Astrocyte of the spinal cord (primary cell): ENCODE measurements at regions not wholly inside any gene's neighbourhood (a gene's known extent, or its start where the extent isn't known, plus 50 kb on each side); places are given as distances from the start of the nearest gene placed in this dataset.

Experiments
- DNase-seq: peaks from one replicate; pipeline ENCODE4 v3.0.0; 2011; ENCODE audit warnings: low read depth, low spot score
- H3K4me3 ChIP-seq: 2 replicates; pipeline ENCODE4 v1.5.1; 2011; ENCODE audit warnings: low read depth, mild to moderate bottlenecking, low read length, moderate library complexity
- CTCF ChIP-seq: IDR thresholded peaks from 2 replicates; pipeline ENCODE4 v1.5.1; 2012; ENCODE audit warnings: low read depth, mild to moderate bottlenecking, low read length, inconsistent platforms
- in situ Hi-C: cut with HindIII; loops from 2 replicates; pipeline ENCODE4 v1.10.0; 2017; ENCODE audit warnings: low sequenced_read_pairs

- TF ChIP-seq CTCF, result no peak
- no peak for DNase-seq
- in situ Hi-C loops, result no loop called here
Measured at GRCh38 chr22:48588151-48588877, 1239.4 kb downstream of the BRD1 start.

GRCh38 chr22:48587236-48587865 is 1240.3 kb downstream of the BRD1 start:
- no peak for TF ChIP-seq CTCF
- H3K4me3 ChIP-seq, result no peak overlapping the region
- no peak for DNase-seq
- in situ Hi-C loops, result no loop called here

More at GRCh38 chr22:48588151-48588877, 1239.4 kb downstream of the BRD1 start:
- H3K4me3 ChIP-seq, result no peak overlapping the region

GRCh38 chr22:48586799-48587185 is 1240.9 kb downstream of the BRD1 start:
- TF ChIP-seq CTCF, result no peak
- in situ Hi-C loops, result no loop called here
- no peak overlapping the region for H3K4me3 ChIP-seq
- no peak for DNase-seq

- no peak for TF ChIP-seq CTCF
- in situ Hi-C loops, result no loop called here
- no peak overlapping the region for H3K4me3 ChIP-seq
- no peak for DNase-seq
Measured at GRCh38 chr22:48585916-48586798, 1241.5 kb downstream of the BRD1 start.

- in situ Hi-C loops, result no loop called here
- DNase-seq, result no peak
- no peak overlapping the region for H3K4me3 ChIP-seq
- TF ChIP-seq CTCF, result no peak
Measured at GRCh38 chr22:48584170-48584569, 1243.5 kb downstream of the BRD1 start.

GRCh38 chr22:48581796-48582469 is 1245.7 kb downstream of the BRD1 start:
- TF ChIP-seq CTCF, result no peak
- no peak overlapping the region for H3K4me3 ChIP-seq
- in situ Hi-C loops, result no loop called here
- no peak for DNase-seq
